Gastroesophageal sphincter (tissue), 3 donors: ENCODE measurements at regions not wholly inside any gene's neighbourhood (a gene's known extent, or its start where the extent isn't known, plus 50 kb on each side); places are given as distances from the start of the nearest gene placed in this dataset.

ENCODE experiments used
- EP300 ChIP-seq: sonication (generic); formaldehyde crosslinking; IDR thresholded peaks from one replicate; pipeline ENCODE4 v1.6.1; 2017; ENCODE audit warnings: antibody characterized with exemption, mild to moderate bottlenecking
- TF ChIP-seq, protein P1 (sequence below), 4 experiments: fragments of 200-600 bp in 2 of 4; fragments of 450-650 bp in 2 of 4; sonication (generic) in 1 of 4; IDR thresholded peaks; one replicate each; pipeline ENCODE4 v1.5.1; 2017 to 2019; ENCODE audit warnings: antibody characterized with exemption in 4 of 4, mild to moderate bottlenecking in 2 of 4, moderate library complexity in 2 of 4

DNA sequence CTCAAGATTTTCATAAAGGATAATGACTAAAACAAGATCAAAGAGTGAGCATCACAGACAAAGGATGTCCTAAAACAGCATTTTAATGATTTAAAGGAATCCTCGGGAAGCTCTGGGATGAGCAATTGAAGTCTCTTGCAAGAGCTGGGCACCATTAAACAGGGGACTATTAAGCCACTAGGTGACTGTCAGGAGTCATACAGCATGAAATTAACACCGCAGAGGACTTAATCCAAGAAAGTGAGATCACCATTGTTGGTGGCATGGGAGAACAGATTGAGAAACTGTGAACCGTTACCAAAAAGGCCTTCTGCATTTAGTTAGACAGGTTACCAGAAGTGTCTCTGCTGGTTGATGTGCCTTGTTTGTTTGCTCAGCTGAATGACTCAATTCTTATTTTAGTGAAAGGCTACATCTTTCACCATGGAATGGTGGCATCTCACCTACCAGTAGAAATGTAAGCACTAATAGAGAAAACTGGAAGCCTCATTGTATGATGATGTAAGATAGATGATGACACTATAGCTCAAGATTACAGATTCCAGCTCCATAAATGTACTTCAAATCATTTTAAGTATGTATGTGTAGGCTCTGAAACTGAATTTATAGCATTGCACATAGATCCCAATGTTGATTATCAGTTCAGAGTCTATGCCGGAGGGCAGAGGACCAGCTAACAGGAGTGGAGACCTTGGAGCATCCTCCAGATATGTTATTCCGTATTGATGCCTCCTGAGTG lies 427.6 kb downstream of the SUCLG1 start:
- TF ChIP-seq, protein P1, sequence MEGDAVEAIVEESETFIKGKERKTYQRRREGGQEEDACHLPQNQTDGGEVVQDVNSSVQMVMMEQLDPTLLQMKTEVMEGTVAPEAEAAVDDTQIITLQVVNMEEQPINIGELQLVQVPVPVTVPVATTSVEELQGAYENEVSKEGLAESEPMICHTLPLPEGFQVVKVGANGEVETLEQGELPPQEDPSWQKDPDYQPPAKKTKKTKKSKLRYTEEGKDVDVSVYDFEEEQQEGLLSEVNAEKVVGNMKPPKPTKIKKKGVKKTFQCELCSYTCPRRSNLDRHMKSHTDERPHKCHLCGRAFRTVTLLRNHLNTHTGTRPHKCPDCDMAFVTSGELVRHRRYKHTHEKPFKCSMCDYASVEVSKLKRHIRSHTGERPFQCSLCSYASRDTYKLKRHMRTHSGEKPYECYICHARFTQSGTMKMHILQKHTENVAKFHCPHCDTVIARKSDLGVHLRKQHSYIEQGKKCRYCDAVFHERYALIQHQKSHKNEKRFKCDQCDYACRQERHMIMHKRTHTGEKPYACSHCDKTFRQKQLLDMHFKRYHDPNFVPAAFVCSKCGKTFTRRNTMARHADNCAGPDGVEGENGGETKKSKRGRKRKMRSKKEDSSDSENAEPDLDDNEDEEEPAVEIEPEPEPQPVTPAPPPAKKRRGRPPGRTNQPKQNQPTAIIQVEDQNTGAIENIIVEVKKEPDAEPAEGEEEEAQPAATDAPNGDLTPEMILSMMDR (IDR thresholded peaks at IDR 0.05) = no peak
- no peak for TF ChIP-seq EP300
